Mesodermal cell (in vitro differentiated cells): ENCODE measurements at regions not wholly inside any gene's neighbourhood (a gene's known extent, or its start where the extent isn't known, plus 50 kb on each side); places are given as distances from the start of the nearest gene placed in this dataset.

Experiments used
- H3K27ac ChIP-seq: 2 replicates; pipeline ENCODE4 v1.7.0; 2013; ENCODE audit warnings: mild to moderate bottlenecking, low read depth, low read length, moderate library complexity; ENCODE audit not compliant: severe bottlenecking
- H3K36me3 ChIP-seq: 2 replicates; pipeline ENCODE4 v1.7.1; 2013; ENCODE audit warnings: mild to moderate bottlenecking, low read length, moderate library complexity; ENCODE audit not compliant: control insufficient read depth, insufficient read depth
- H3K4me1 ChIP-seq: one replicate; pipeline ENCODE4 v1.7.1; 2013; ENCODE audit warnings: mild to moderate bottlenecking, low read length; ENCODE audit not compliant: insufficient read depth, control insufficient read depth, poor library complexity, severe bottlenecking
- H3K4me3 ChIP-seq: 2 replicates; pipeline ENCODE4 v1.7.0; 2013; ENCODE audit warnings: low read length, control low read depth, mild to moderate bottlenecking; ENCODE audit not compliant: insufficient read depth, poor library complexity, severe bottlenecking; ENCODE audit errors: extremely low read depth
- H3K9me3 ChIP-seq: 2 replicates; pipeline ENCODE4 v1.7.1; 2013; ENCODE audit warnings: mild to moderate bottlenecking, low read length, moderate library complexity; ENCODE audit not compliant: control insufficient read depth
- whole genome bisulfite sequencing, 2 experiments: methylation state at CpG; one replicate each; pipeline ENCODE4 v1.1.5; 2013; ENCODE audit warnings: missing lambda C conversion rate in 2 of 2; ENCODE audit not compliant: insufficient coverage in 2 of 2; 5-methylcytosine and 5-hydroxymethylcytosine counted together

- H3K9me3 ChIP-seq, result no peaks in the 10 kb centered on the region
- 94 to 95% methylated on average over 17 of the region's 17 CpGs for WGBS, 2 experiments
- no peak overlapping the region for H3K4me3 ChIP-seq
- no peaks in the 10 kb centered on the region for H3K36me3 ChIP-seq
- H3K4me1 ChIP-seq, result peaks cover 10% of the 10 kb centered on the region
- no peak overlapping the region for H3K27ac ChIP-seq
Measured at GRCh38 chr11:69381681-69382130, 87.8 kb downstream of the MYEOV start.

- WGBS, 2 experiments, result 88 to 91% methylated on average over 22 to 23 of the region's 27 CpGs
- Histone ChIP-seq H3K9me3 (peaks cover 2% of the 10 kb centered on the region), H3K4me1 (peaks cover 9% of the 10 kb centered on the region), H3K36me3 (no peaks in the 10 kb centered on the region), H3K4me3 (no peak overlapping the region), H3K27ac (no peak overlapping the region)
Measured at GRCh38 chr11:69382131-69383128, 88.5 kb downstream of the MYEOV start.

- H3K9me3 ChIP-seq, result peaks cover 13% of the 10 kb centered on the region
- H3K27ac ChIP-seq, result no peak overlapping the region
- H3K36me3 ChIP-seq, result no peaks in the 10 kb centered on the region
- WGBS, 2 experiments, result 94 to 98% methylated on average over 9 to 13 of the region's 13 CpGs
- H3K4me3 ChIP-seq, result no peak overlapping the region
- peaks cover 7% of the 10 kb centered on the region for H3K4me1 ChIP-seq
Measured at GRCh38 chr11:69383372-69384250, 89.7 kb downstream of the MYEOV start.

GRCh38 chr11:69384251-69385143 lies 90.5 kb downstream of the MYEOV start:
- 91 to 93% methylated on average over 26 to 28 of the region's 31 CpGs for WGBS, 2 experiments

GRCh38 chr11:69385144-69385820 lies 91.3 kb downstream of the MYEOV start:
- WGBS, 2 experiments, result 93 to 98% methylated on average over 5 to 6 of the region's 6 CpGs
- Histone ChIP-seq H3K4me3 (no peak overlapping the region), H3K27ac (no peak overlapping the region), H3K4me1 (peaks cover 4% of the 10 kb centered on the region), H3K36me3 (no peaks in the 10 kb centered on the region), H3K9me3 (peaks cover 17% of the 10 kb centered on the region)

More at GRCh38 chr11:69384251-69385143, 90.5 kb downstream of the MYEOV start:
- H3K27ac ChIP-seq, result no peak overlapping the region
- H3K4me3 ChIP-seq, result no peak overlapping the region
- H3K9me3 ChIP-seq, result peaks cover 17% of the 10 kb centered on the region
- H3K4me1 ChIP-seq, result peaks cover 6% of the 10 kb centered on the region
- no peaks in the 10 kb centered on the region for H3K36me3 ChIP-seq

GRCh38 chr11:69385832-69386427 lies 92.0 kb downstream of the MYEOV start:
- no peak overlapping the region for H3K27ac ChIP-seq

GRCh38 chr11:69386594-69387408 lies 92.8 kb downstream of the MYEOV start:
- Histone ChIP-seq H3K4me3 (no peak overlapping the region), H3K36me3 (no peaks in the 10 kb centered on the region), H3K9me3 (peaks cover 17% of the 10 kb centered on the region), H3K27ac (no peak overlapping the region), H3K4me1 (no peaks in the 10 kb centered on the region)
- 85 to 95% methylated on average over 6 to 7 of the region's 8 CpGs for WGBS, 2 experiments

More at GRCh38 chr11:69385832-69386427, 92.0 kb downstream of the MYEOV start:
- no peak overlapping the region for H3K4me3 ChIP-seq
- 95 to 99% methylated on average over 12 to 14 of the region's 14 CpGs for WGBS, 2 experiments
- H3K36me3 ChIP-seq, result no peaks in the 10 kb centered on the region
- H3K9me3 ChIP-seq, result peaks cover 17% of the 10 kb centered on the region
- peaks cover 3% of the 10 kb centered on the region for H3K4me1 ChIP-seq

- Histone ChIP-seq H3K36me3 (no peaks in the 10 kb centered on the region), H3K9me3 (peaks cover 17% of the 10 kb centered on the region), H3K4me3 (no peak overlapping the region), H3K27ac (no peak overlapping the region), H3K4me1 (no peaks in the 10 kb centered on the region)
- WGBS, 2 experiments, result 65 to 91% methylated on average over 3 of the region's 3 CpGs
Measured at GRCh38 chr11:69387409-69387885, 93.5 kb downstream of the MYEOV start.

- peaks cover 17% of the 10 kb centered on the region for H3K9me3 ChIP-seq
- no peaks in the 10 kb centered on the region for H3K4me1 ChIP-seq
- H3K27ac ChIP-seq, result no peak overlapping the region
- no peaks in the 10 kb centered on the region for H3K36me3 ChIP-seq
- no peak overlapping the region for H3K4me3 ChIP-seq
Measured at GRCh38 chr11:69388210-69388609, 93.3 kb upstream of the LINC01488 start.
